ENCODE measurements at regions not wholly inside any gene's neighbourhood (a gene's known extent, or its start where the extent isn't known, plus 50 kb on each side); places are given as distances from the start of the nearest gene placed in this dataset.

DNA sequence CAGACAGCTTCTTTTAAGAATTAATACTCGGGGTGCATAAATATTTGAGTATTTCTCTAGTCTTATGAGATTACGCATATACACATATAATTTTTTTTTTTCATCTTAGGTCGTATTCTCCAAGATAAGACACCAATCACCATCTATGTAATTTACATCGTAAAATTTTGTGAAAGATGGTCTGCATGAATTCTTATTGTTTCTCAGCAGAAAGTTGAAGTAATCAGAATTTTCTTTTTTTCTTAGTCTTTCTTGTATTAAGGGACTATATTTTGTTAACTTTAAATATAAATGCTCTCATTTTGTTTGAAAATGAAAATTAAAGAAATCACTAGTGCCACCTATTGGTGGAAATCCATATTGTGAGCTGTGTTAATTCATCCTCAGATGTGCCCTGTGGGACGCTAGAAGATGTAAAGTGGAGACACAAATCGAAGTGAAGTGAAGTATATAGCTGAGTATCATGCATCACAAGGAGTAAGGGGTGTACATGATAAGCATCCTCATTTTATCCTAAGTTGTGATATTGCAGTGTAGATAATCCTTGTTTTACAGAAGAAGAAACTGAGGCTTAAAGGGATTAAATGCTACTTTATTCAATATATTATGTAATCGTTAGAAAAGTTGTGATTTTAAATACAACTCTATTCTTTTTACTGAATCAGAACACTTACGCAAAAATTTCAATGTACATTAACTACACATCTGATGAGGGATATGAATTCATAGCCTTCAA, 2084.3 kb downstream of the LRRC4C start:
- TF ChIP-seq, protein P1, sequence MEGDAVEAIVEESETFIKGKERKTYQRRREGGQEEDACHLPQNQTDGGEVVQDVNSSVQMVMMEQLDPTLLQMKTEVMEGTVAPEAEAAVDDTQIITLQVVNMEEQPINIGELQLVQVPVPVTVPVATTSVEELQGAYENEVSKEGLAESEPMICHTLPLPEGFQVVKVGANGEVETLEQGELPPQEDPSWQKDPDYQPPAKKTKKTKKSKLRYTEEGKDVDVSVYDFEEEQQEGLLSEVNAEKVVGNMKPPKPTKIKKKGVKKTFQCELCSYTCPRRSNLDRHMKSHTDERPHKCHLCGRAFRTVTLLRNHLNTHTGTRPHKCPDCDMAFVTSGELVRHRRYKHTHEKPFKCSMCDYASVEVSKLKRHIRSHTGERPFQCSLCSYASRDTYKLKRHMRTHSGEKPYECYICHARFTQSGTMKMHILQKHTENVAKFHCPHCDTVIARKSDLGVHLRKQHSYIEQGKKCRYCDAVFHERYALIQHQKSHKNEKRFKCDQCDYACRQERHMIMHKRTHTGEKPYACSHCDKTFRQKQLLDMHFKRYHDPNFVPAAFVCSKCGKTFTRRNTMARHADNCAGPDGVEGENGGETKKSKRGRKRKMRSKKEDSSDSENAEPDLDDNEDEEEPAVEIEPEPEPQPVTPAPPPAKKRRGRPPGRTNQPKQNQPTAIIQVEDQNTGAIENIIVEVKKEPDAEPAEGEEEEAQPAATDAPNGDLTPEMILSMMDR (IDR thresholded peaks at IDR 0.05), result no peak
- TF ChIP-seq EP300 (IDR thresholded peaks at IDR 0.05), result no peak

Measured in ovary (tissue), 3 donors.